ENCODE measurements at regions not wholly inside any gene's neighbourhood (a gene's known extent, or its start where the extent isn't known, plus 50 kb on each side); places are given as distances from the start of the nearest gene placed in this dataset.

GRCh38 chr18:55849391-55849790 lies 261.4 kb upstream of the TCF4 start:
- H3K4me3 ChIP-seq (ENCODE audit: low read length in 2 of 2): no peak overlapping the region
- no peaks in the 10 kb centered on the region for H3K9me3 ChIP-seq (ENCODE audit: control insufficient read depth in 2 of 2, insufficient read depth in 1 of 2, low read length in 1 of 2)
- no peak overlapping the region for H3K27ac ChIP-seq (ENCODE audit: low read depth in 1 of 2, low read length in 1 of 2)
- WGBS: 89% methylated on average over 1 of the region's 1 CpG
- no peaks in the 10 kb centered on the region for H3K27me3 ChIP-seq (ENCODE audit: control insufficient read depth in 2 of 2, insufficient read depth in 1 of 2, low read length in 1 of 2)
- DNase-seq (ENCODE audit: low read depth in 6 of 9, low spot score in 9 of 9): no peak
- no peaks in the 10 kb centered on the region for H3K36me3 ChIP-seq (ENCODE audit: control insufficient read depth in 2 of 2, insufficient read depth in 2 of 2, low read length in 1 of 2)
- H3K4me1 ChIP-seq (ENCODE audit: control insufficient read depth in 2 of 2, insufficient read depth in 2 of 2, low read length in 2 of 2): no peaks in the 10 kb centered on the region

- DNase-seq (ENCODE audit: low read depth in 6 of 9, low spot score in 9 of 9): no peak
- Histone ChIP-seq H3K36me3 (ENCODE audit: control insufficient read depth in 2 of 2, insufficient read depth in 2 of 2, low read length in 1 of 2) (no peaks in the 10 kb centered on the region), H3K4me1 (ENCODE audit: control insufficient read depth in 2 of 2, insufficient read depth in 2 of 2, low read length in 2 of 2) (no peaks in the 10 kb centered on the region), H3K27me3 (ENCODE audit: control insufficient read depth in 2 of 2, insufficient read depth in 1 of 2, low read length in 1 of 2) (no peaks in the 10 kb centered on the region), H3K9me3 (ENCODE audit: control insufficient read depth in 2 of 2, insufficient read depth in 1 of 2, low read length in 1 of 2) (no peaks in the 10 kb centered on the region), H3K4me3 (ENCODE audit: low read length in 2 of 2) (no peak overlapping the region), H3K27ac (ENCODE audit: low read depth in 1 of 2, low read length in 1 of 2) (no peak overlapping the region)
- WGBS: 98% methylated on average over 3 of the region's 3 CpGs
Measured at GRCh38 chr18:55847960-55848359, 260.0 kb upstream of the TCF4 start.

GRCh38 chr18:55845221-55845620 lies 257.2 kb upstream of the TCF4 start:
- WGBS: 95% methylated on average over 4 of the region's 4 CpGs
- Histone ChIP-seq H3K9me3 (ENCODE audit: control insufficient read depth in 2 of 2, insufficient read depth in 1 of 2, low read length in 1 of 2) (peaks cover 0 to 8% of the 10 kb centered on the region in 2 donors), H3K4me1 (ENCODE audit: control insufficient read depth in 2 of 2, insufficient read depth in 2 of 2, low read length in 2 of 2) (no peaks in the 10 kb centered on the region), H3K27me3 (ENCODE audit: control insufficient read depth in 2 of 2, insufficient read depth in 1 of 2, low read length in 1 of 2) (no peaks in the 10 kb centered on the region), H3K27ac (ENCODE audit: low read depth in 1 of 2, low read length in 1 of 2) (no peak overlapping the region), H3K4me3 (ENCODE audit: low read length in 2 of 2) (no peak overlapping the region), H3K36me3 (ENCODE audit: control insufficient read depth in 2 of 2, insufficient read depth in 2 of 2, low read length in 1 of 2) (no peaks in the 10 kb centered on the region)
- DNase-seq (ENCODE audit: low read depth in 6 of 9, low spot score in 9 of 9): no peak

- Histone ChIP-seq H3K9me3 (ENCODE audit: control insufficient read depth in 2 of 2, insufficient read depth in 1 of 2, low read length in 1 of 2) (peaks cover 0 to 8% of the 10 kb centered on the region in 2 donors), H3K27ac (ENCODE audit: low read depth in 1 of 2, low read length in 1 of 2) (no peak overlapping the region), H3K36me3 (ENCODE audit: control insufficient read depth in 2 of 2, insufficient read depth in 2 of 2, low read length in 1 of 2) (no peaks in the 10 kb centered on the region), H3K4me3 (ENCODE audit: low read length in 2 of 2) (no peak overlapping the region), H3K27me3 (ENCODE audit: control insufficient read depth in 2 of 2, insufficient read depth in 1 of 2, low read length in 1 of 2) (no peaks in the 10 kb centered on the region), H3K4me1 (ENCODE audit: control insufficient read depth in 2 of 2, insufficient read depth in 2 of 2, low read length in 2 of 2) (no peaks in the 10 kb centered on the region)
- 89% methylated on average over 4 of the region's 4 CpGs for WGBS
- DNase-seq (ENCODE audit: low read depth in 6 of 9, low spot score in 9 of 9): no peak
Measured at GRCh38 chr18:55844382-55844781, 256.4 kb upstream of the TCF4 start.

GRCh38 chr18:55841314-55841713 lies 253.3 kb upstream of the TCF4 start:
- H3K36me3 ChIP-seq (ENCODE audit: control insufficient read depth in 2 of 2, insufficient read depth in 2 of 2, low read length in 1 of 2): no peaks in the 10 kb centered on the region
- no peak overlapping the region for H3K4me3 ChIP-seq (ENCODE audit: low read length in 2 of 2)
- peaks cover 0 to 14% of the 10 kb centered on the region in 2 donors for H3K4me1 ChIP-seq (ENCODE audit: control insufficient read depth in 2 of 2, insufficient read depth in 2 of 2, low read length in 2 of 2)
- H3K9me3 ChIP-seq (ENCODE audit: control insufficient read depth in 2 of 2, insufficient read depth in 1 of 2, low read length in 1 of 2): peaks cover 0 to 8% of the 10 kb centered on the region in 2 donors
- no peak for DNase-seq (ENCODE audit: low read depth in 6 of 9, low spot score in 9 of 9)
- no peaks in the 10 kb centered on the region for H3K27me3 ChIP-seq (ENCODE audit: control insufficient read depth in 2 of 2, insufficient read depth in 1 of 2, low read length in 1 of 2)
- 73% methylated on average over 2 of the region's 2 CpGs for WGBS
- no peak overlapping the region for H3K27ac ChIP-seq (ENCODE audit: low read depth in 1 of 2, low read length in 1 of 2)

- 93% methylated on average over 30 of the region's 30 CpGs for WGBS
- Histone ChIP-seq H3K4me1 (ENCODE audit: control insufficient read depth in 2 of 2, insufficient read depth in 2 of 2, low read length in 2 of 2) (peaks cover 0 to 14% of the 10 kb centered on the region in 2 donors), H3K9me3 (ENCODE audit: control insufficient read depth in 2 of 2, insufficient read depth in 1 of 2, low read length in 1 of 2) (peaks cover 0 to 8% of the 10 kb centered on the region in 2 donors), H3K4me3 (ENCODE audit: low read length in 2 of 2) (no peak overlapping the region), H3K27ac (ENCODE audit: low read depth in 1 of 2, low read length in 1 of 2) (no peak overlapping the region), H3K27me3 (ENCODE audit: control insufficient read depth in 2 of 2, insufficient read depth in 1 of 2, low read length in 1 of 2) (no peaks in the 10 kb centered on the region), H3K36me3 (ENCODE audit: control insufficient read depth in 2 of 2, insufficient read depth in 2 of 2, low read length in 1 of 2) (no peaks in the 10 kb centered on the region)
- DNase-seq (ENCODE audit: low read depth in 6 of 9, low spot score in 9 of 9): no peak
Measured at GRCh38 chr18:55840601-55841170, 252.7 kb upstream of the TCF4 start.

- no peak overlapping the region for H3K27ac ChIP-seq (ENCODE audit: low read depth in 1 of 2, low read length in 1 of 2)
- H3K4me3 ChIP-seq (ENCODE audit: low read length in 2 of 2): no peak overlapping the region
- DNase-seq (ENCODE audit: low read depth in 6 of 9, low spot score in 9 of 9): no peak
- H3K27me3 ChIP-seq (ENCODE audit: control insufficient read depth in 2 of 2, insufficient read depth in 1 of 2, low read length in 1 of 2): no peaks in the 10 kb centered on the region
- peaks cover 0 to 14% of the 10 kb centered on the region in 2 donors for H3K4me1 ChIP-seq (ENCODE audit: control insufficient read depth in 2 of 2, insufficient read depth in 2 of 2, low read length in 2 of 2)
- no peaks in the 10 kb centered on the region for H3K36me3 ChIP-seq (ENCODE audit: control insufficient read depth in 2 of 2, insufficient read depth in 2 of 2, low read length in 1 of 2)
- peaks cover 0 to 8% of the 10 kb centered on the region in 2 donors for H3K9me3 ChIP-seq (ENCODE audit: control insufficient read depth in 2 of 2, insufficient read depth in 1 of 2, low read length in 1 of 2)
Measured at GRCh38 chr18:55839343-55839742, 251.4 kb upstream of the TCF4 start.

- peaks cover 0 to 8% of the 10 kb centered on the region in 2 donors for H3K9me3 ChIP-seq (ENCODE audit: control insufficient read depth in 2 of 2, insufficient read depth in 1 of 2, low read length in 1 of 2)
- WGBS: 97% methylated on average over 3 of the region's 3 CpGs
- peaks cover 0 to 14% of the 10 kb centered on the region in 2 donors for H3K4me1 ChIP-seq (ENCODE audit: control insufficient read depth in 2 of 2, insufficient read depth in 2 of 2, low read length in 2 of 2)
- no peak for DNase-seq (ENCODE audit: low read depth in 6 of 9, low spot score in 9 of 9)
- H3K36me3 ChIP-seq (ENCODE audit: control insufficient read depth in 2 of 2, insufficient read depth in 2 of 2, low read length in 1 of 2): no peaks in the 10 kb centered on the region
- peak overlapping the region in 1 of 2 donors; percentile 76 for H3K27ac ChIP-seq (ENCODE audit: low read depth in 1 of 2, low read length in 1 of 2)
- no peaks in the 10 kb centered on the region for H3K27me3 ChIP-seq (ENCODE audit: control insufficient read depth in 2 of 2, insufficient read depth in 1 of 2, low read length in 1 of 2)
- no peak overlapping the region for H3K4me3 ChIP-seq (ENCODE audit: low read length in 2 of 2)
Measured at GRCh38 chr18:55838841-55839240, 250.8 kb upstream of the TCF4 start.

GRCh38 chr18:55838319-55838718 lies 250.3 kb upstream of the TCF4 start:
- DNase-seq (ENCODE audit: low read depth in 6 of 9, low spot score in 9 of 9): peak in 8 of 9 donors; percentile 13 to 73 (median 42)
- Histone ChIP-seq H3K36me3 (ENCODE audit: control insufficient read depth in 2 of 2, insufficient read depth in 2 of 2, low read length in 1 of 2) (no peaks in the 10 kb centered on the region), H3K27me3 (ENCODE audit: control insufficient read depth in 2 of 2, insufficient read depth in 1 of 2, low read length in 1 of 2) (no peaks in the 10 kb centered on the region), H3K4me1 (ENCODE audit: control insufficient read depth in 2 of 2, insufficient read depth in 2 of 2, low read length in 2 of 2) (peaks cover 0 to 14% of the 10 kb centered on the region in 2 donors), H3K4me3 (ENCODE audit: low read length in 2 of 2) (no peak overlapping the region), H3K9me3 (ENCODE audit: control insufficient read depth in 2 of 2, insufficient read depth in 1 of 2, low read length in 1 of 2) (peaks cover 0 to 8% of the 10 kb centered on the region in 2 donors), H3K27ac (ENCODE audit: low read depth in 1 of 2, low read length in 1 of 2) (peak overlapping the region in 1 of 2 donors; percentile 76)
- WGBS: 31% methylated on average over 6 of the region's 6 CpGs
